ENCODE measurements at regions not wholly inside any gene's neighbourhood (a gene's known extent, or its start where the extent isn't known, plus 50 kb on each side); places are given as distances from the start of the nearest gene placed in this dataset.

GRCh38 chr1:5798904-5799303 is 193.3 kb downstream of the NPHP4 start:
- TF ChIP-seq, protein P1, sequence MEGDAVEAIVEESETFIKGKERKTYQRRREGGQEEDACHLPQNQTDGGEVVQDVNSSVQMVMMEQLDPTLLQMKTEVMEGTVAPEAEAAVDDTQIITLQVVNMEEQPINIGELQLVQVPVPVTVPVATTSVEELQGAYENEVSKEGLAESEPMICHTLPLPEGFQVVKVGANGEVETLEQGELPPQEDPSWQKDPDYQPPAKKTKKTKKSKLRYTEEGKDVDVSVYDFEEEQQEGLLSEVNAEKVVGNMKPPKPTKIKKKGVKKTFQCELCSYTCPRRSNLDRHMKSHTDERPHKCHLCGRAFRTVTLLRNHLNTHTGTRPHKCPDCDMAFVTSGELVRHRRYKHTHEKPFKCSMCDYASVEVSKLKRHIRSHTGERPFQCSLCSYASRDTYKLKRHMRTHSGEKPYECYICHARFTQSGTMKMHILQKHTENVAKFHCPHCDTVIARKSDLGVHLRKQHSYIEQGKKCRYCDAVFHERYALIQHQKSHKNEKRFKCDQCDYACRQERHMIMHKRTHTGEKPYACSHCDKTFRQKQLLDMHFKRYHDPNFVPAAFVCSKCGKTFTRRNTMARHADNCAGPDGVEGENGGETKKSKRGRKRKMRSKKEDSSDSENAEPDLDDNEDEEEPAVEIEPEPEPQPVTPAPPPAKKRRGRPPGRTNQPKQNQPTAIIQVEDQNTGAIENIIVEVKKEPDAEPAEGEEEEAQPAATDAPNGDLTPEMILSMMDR (IDR thresholded peaks at IDR 0.05): no peak
- TF ChIP-seq POLR2A (IDR thresholded peaks at IDR 0.05): no peak

Data from right lobe of liver (tissue), 4 donors.